Esophagus squamous epithelium (tissue), 4 donors: ENCODE measurements at regions not wholly inside any gene's neighbourhood (a gene's known extent, or its start where the extent isn't known, plus 50 kb on each side); places are given as distances from the start of the nearest gene placed in this dataset.

Experiments
- POLR2A ChIP-seq, 4 donors: fragments of 450-650 bp; IDR thresholded peaks; one replicate each; pipeline ENCODE4 v1.6.1; 2017; ENCODE audit warnings: antibody characterized with exemption in 4 of 4, mild to moderate bottlenecking in 4 of 4, moderate library complexity in 3 of 4
- TF ChIP-seq, protein P1 (sequence below), 6 experiments: fragments of 450-650 bp in 4 of 6; fragments of 200-600 bp in 2 of 6; sonication (generic) in 2 of 6; IDR thresholded peaks; one replicate each; pipeline ENCODE4 v1.5.1; 2016 to 2019; ENCODE audit warnings: antibody characterized with exemption in 6 of 6, mild to moderate bottlenecking in 4 of 6, moderate library complexity in 4 of 6

DNA sequence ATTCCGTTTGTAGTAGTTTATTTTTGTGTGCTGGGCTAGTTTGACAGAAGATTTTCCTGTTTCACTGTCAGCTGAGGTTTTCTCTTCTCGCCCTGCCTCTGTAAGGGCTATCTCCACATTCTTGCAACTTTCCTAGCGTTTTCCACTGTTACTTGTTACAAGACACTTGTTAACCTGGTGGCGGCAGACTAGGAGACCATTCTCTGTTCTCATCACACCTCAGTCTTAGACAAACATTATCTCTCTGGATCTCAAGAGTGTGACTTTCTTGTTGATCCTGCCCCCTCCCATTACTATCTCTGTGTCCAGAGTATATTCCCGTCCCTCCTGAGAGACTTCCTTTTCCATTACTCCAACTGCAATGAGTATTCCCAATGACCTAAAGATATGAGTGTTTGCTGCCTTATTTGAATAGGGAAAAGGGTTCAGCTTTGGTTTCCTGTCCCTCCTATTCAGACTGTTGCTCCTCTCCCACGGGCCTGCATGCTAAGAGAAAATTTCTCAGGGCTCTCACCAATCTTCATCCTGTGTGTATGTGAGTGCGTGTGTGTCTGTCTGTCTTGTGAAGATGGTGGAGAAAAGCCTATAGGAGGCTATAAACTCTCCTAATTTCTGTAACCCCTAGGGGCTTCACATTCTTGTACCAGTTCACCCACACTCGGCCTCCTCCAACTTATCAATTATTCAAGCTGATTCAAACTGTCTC, 722.4 kb upstream of the POT1 start:
- TF ChIP-seq POLR2A (IDR thresholded peaks at IDR 0.05), result no peak
- TF ChIP-seq, protein P1, sequence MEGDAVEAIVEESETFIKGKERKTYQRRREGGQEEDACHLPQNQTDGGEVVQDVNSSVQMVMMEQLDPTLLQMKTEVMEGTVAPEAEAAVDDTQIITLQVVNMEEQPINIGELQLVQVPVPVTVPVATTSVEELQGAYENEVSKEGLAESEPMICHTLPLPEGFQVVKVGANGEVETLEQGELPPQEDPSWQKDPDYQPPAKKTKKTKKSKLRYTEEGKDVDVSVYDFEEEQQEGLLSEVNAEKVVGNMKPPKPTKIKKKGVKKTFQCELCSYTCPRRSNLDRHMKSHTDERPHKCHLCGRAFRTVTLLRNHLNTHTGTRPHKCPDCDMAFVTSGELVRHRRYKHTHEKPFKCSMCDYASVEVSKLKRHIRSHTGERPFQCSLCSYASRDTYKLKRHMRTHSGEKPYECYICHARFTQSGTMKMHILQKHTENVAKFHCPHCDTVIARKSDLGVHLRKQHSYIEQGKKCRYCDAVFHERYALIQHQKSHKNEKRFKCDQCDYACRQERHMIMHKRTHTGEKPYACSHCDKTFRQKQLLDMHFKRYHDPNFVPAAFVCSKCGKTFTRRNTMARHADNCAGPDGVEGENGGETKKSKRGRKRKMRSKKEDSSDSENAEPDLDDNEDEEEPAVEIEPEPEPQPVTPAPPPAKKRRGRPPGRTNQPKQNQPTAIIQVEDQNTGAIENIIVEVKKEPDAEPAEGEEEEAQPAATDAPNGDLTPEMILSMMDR (IDR thresholded peaks at IDR 0.05), result no peak
